Peyer's patch (tissue), 4 donors: ENCODE measurements at regions not wholly inside any gene's neighbourhood (a gene's known extent, or its start where the extent isn't known, plus 50 kb on each side); places are given as distances from the start of the nearest gene placed in this dataset.

Source experiments
- DNase-seq, 3 donors: peaks; one replicate each; pipeline ENCODE4 v3.0.0-alpha.2; 2017 to 2019
- H3K27ac ChIP-seq, 4 donors: fragments of 200-600 bp; sonication (generic); one replicate each; pipeline ENCODE4 v1.5.1; 2016 to 2019
- H3K27me3 ChIP-seq, 2 donors: fragments of 200-600 bp; sonication (generic); one replicate each; pipeline ENCODE4 v1.5.1; 2019
- H3K36me3 ChIP-seq, 3 donors: fragments of 200-600 bp; sonication (generic); one replicate each; pipeline ENCODE4 v1.5.1; 2016 to 2019
- H3K4me1 ChIP-seq, 4 donors: fragments of 200-600 bp; sonication (generic); one replicate each; pipeline ENCODE4 v1.5.1; 2016 to 2019
- H3K4me3 ChIP-seq, 4 donors: fragments of 200-600 bp; sonication (generic); 1 replicate in 3 of 4; 2 replicates in 1 of 4; pipeline ENCODE4 v1.5.1; 2016 to 2019; ENCODE audit warnings: mild to moderate bottlenecking in 1 of 4
- H3K9me3 ChIP-seq, 4 donors: fragments of 200-600 bp; sonication (generic); one replicate each; pipeline ENCODE4 v1.5.1; 2016 to 2019; ENCODE audit warnings: mild to moderate bottlenecking in 1 of 4
- POLR2A ChIP-seq, 2 donors: fragments of 450-650 bp; IDR thresholded peaks; one replicate each; pipeline ENCODE4 v1.5.1; 2017; ENCODE audit warnings: antibody characterized with exemption in 2 of 2, mild to moderate bottlenecking in 2 of 2, moderate library complexity in 2 of 2
- TF ChIP-seq, protein P1 (sequence below), 6 experiments: fragments of 450-650 bp in 4 of 6; fragments of 200-600 bp in 2 of 6; sonication (generic) in 1 of 6; IDR thresholded peaks; one replicate each; pipeline ENCODE4 v1.5.1; 2017 to 2019; ENCODE audit warnings: antibody characterized with exemption in 6 of 6, mild to moderate bottlenecking in 3 of 6, moderate library complexity in 1 of 6

GRCh38 chr6:54690596-54690995 is 156.0 kb upstream of the FAM83B start:
- DNase-seq = no peak
- Histone ChIP-seq H3K9me3 (no peaks in the 10 kb centered on the region), H3K36me3 (no peaks in the 10 kb centered on the region), H3K4me1 (no peaks in the 10 kb centered on the region), H3K27me3 (no peaks in the 10 kb centered on the region), H3K4me3 (no peak overlapping the region), H3K27ac (no peak overlapping the region)
- TF ChIP-seq, protein P1, sequence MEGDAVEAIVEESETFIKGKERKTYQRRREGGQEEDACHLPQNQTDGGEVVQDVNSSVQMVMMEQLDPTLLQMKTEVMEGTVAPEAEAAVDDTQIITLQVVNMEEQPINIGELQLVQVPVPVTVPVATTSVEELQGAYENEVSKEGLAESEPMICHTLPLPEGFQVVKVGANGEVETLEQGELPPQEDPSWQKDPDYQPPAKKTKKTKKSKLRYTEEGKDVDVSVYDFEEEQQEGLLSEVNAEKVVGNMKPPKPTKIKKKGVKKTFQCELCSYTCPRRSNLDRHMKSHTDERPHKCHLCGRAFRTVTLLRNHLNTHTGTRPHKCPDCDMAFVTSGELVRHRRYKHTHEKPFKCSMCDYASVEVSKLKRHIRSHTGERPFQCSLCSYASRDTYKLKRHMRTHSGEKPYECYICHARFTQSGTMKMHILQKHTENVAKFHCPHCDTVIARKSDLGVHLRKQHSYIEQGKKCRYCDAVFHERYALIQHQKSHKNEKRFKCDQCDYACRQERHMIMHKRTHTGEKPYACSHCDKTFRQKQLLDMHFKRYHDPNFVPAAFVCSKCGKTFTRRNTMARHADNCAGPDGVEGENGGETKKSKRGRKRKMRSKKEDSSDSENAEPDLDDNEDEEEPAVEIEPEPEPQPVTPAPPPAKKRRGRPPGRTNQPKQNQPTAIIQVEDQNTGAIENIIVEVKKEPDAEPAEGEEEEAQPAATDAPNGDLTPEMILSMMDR (IDR thresholded peaks at IDR 0.05) = no peak
- no peak for TF ChIP-seq POLR2A (IDR thresholded peaks at IDR 0.05)

DNA sequence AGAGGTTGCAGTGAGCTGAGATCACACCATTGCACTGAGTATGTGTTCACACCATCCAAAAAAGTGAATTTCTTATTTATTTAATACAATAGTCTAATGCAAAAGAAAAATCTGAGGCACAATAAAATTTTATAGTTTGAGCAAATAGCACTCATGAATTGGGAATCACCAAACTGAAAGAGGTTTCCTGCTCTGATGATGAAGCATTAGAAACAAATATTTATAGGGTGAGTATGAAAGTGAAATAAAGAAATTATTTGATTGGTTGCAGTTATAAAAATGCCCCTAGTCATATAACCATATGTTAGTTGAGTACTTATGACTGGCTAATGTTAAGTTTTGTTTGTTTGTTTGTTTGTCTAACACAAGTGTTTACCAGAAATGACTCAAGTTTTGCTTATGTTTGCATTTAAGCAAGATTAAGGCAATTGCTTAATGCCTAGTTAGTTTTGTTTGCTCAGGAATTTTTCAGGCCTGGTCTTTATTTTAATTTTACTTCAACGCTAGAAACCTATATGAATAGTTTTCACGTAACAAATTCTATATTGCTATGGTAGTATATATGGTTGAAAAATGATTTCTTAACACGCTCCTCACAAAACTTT is 151.5 kb upstream of the FAM83B start:
- TF ChIP-seq POLR2A (IDR thresholded peaks at IDR 0.05) = no peak
- TF ChIP-seq, protein P1 (IDR thresholded peaks at IDR 0.05) = no peak
- Histone ChIP-seq H3K4me3 (no peak overlapping the region), H3K9me3 (no peaks in the 10 kb centered on the region), H3K4me1 (no peaks in the 10 kb centered on the region), H3K36me3 (no peaks in the 10 kb centered on the region), H3K27ac (no peak overlapping the region), H3K27me3 (no peaks in the 10 kb centered on the region)
- DNase-seq = no peak

DNA sequence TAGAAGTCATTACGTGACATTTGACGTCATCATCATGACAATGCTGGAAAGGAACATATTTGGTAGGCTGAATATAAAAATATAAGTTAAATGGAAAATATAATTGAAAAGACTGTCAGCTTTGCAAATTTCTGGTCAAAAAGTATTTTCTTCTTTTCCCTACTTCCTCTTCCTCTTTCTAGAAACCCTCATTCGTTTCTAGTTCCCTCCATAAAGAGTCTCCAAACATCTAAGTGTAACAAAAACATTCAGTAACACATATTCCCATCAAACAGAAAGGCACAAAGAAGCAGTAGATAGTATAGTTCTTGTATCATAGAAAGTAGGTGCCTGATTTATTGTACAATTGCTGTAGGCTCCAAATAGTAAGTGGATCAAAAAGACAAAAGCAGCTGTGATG is 150.8 kb upstream of the FAM83B start:
- DNase-seq = no peak
- no peaks in the 10 kb centered on the region for H3K4me1 ChIP-seq
- TF ChIP-seq, protein P1 (IDR thresholded peaks at IDR 0.05) = no peak
- no peak for TF ChIP-seq POLR2A (IDR thresholded peaks at IDR 0.05)
- no peaks in the 10 kb centered on the region for H3K9me3 ChIP-seq
- H3K4me3 ChIP-seq = no peak overlapping the region
- H3K36me3 ChIP-seq = no peaks in the 10 kb centered on the region
- no peaks in the 10 kb centered on the region for H3K27me3 ChIP-seq
- no peak overlapping the region for H3K27ac ChIP-seq

DNA sequence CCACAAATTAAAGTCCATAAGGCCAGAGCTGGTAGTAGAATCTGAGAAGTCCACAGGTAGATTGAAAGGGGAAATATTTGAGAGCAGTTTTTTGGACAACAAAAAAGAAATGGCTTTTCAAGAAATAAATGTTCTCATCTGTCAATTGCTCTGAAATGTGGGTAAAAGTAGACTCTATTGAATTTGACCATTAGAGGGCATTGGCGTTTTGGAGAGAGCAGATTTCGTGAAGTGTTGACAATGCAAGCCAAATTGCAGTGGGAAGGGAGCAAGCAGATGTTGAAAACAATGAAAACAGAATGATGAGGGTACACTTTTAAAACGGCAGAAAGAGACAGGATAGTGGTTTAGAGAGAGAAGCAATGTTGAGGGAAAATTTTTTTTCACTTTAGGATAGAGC is 149.1 kb upstream of the FAM83B start:
- no peak overlapping the region for H3K27ac ChIP-seq
- DNase-seq = no peak
- TF ChIP-seq POLR2A (IDR thresholded peaks at IDR 0.05) = no peak
- TF ChIP-seq, protein P1 (IDR thresholded peaks at IDR 0.05) = peak in 2 of 6 experiments; percentile 25 to 39
- H3K4me1 ChIP-seq = no peaks in the 10 kb centered on the region
- no peak overlapping the region for H3K4me3 ChIP-seq
- H3K9me3 ChIP-seq = no peaks in the 10 kb centered on the region
- H3K27me3 ChIP-seq = no peaks in the 10 kb centered on the region
- no peaks in the 10 kb centered on the region for H3K36me3 ChIP-seq

DNA sequence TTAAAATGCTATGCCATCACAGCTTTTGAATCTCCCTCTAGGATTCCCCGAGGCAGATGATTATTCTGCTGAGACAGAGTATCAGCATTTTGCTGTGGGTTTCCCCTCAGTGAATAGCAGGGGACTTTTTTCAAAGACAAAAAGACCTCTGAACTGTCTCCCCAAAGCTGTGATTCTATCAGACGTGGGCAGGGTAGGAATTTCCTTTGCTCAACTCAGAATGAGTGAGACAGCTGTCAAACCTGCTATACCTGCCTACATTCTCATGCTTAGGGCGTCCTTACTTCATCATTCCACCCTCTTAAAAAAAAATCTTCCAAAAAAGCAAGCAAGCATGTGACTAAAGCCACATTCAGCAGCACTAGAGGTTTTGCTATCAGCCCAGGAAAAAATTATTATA is 147.6 kb upstream of the FAM83B start:
- Histone ChIP-seq H3K36me3 (no peaks in the 10 kb centered on the region), H3K27me3 (no peaks in the 10 kb centered on the region), H3K4me1 (no peaks in the 10 kb centered on the region), H3K4me3 (no peak overlapping the region), H3K27ac (no peak overlapping the region), H3K9me3 (no peaks in the 10 kb centered on the region)
- DNase-seq = no peak
- TF ChIP-seq, protein P1 (IDR thresholded peaks at IDR 0.05) = no peak
- no peak for TF ChIP-seq POLR2A (IDR thresholded peaks at IDR 0.05)

- Histone ChIP-seq H3K9me3 (no peaks in the 10 kb centered on the region), H3K27me3 (no peaks in the 10 kb centered on the region), H3K36me3 (no peaks in the 10 kb centered on the region), H3K4me3 (no peak overlapping the region), H3K4me1 (no peaks in the 10 kb centered on the region), H3K27ac (no peak overlapping the region)
- TF ChIP-seq, protein P1 (IDR thresholded peaks at IDR 0.05) = no peak
- TF ChIP-seq POLR2A (IDR thresholded peaks at IDR 0.05) = no peak
- DNase-seq = no peak
These were observed 146.4 kb upstream of the FAM83B start for GRCh38 chr6:54700158-54700557.
